HG02884 (cell line): ENCODE measurements at regions not wholly inside any gene's neighbourhood (a gene's known extent, or its start where the extent isn't known, plus 50 kb on each side); places are given as distances from the start of the nearest gene placed in this dataset.
"Not testable (repeated sequence)": the region's sequence is repeated elsewhere in the genome, so short reads cannot be mapped to it uniquely, and the experiment has no call there.

Experiments
- ATAC-seq: cut with Tn5 transposase; IDR thresholded peaks from one replicate; pipeline ENCODE4 v1.9.1; 2021; ENCODE audit warnings: mild to moderate bottlenecking, moderate library complexity; ENCODE audit not compliant: unreplicated experiment

DNA sequence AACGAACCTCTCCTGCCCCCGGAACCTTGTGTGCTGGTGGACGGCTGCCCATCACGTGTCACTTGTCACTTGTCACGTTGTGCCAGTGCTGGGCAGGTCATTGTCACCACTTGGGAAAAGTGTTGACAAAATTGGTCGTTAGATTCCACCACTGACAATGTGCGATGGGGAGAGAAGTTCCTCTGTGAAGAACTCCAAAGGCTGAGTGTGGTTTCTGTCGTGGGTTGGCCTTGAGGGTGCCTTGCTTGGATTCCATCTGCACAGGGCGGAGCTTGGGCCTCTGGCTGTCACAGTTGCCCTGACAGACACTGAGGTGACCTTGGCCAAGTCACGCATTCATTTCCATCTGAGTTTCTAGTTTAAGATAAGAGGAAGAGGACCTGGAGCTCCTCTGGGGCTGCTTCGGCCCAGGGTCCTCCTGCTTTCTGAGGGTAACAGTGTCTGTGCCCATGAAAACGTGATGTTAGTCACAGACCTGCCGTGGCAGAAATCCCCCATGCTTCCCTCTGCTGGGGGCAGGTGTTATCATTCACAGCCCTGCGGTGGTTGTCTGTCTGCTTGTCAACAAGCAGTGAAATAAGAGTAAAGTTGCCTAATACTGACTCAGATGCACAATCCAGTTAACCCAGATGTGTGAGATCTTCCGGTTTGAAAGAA, 133.6 kb downstream of the LAT start:
- not testable (repeated sequence) for ATAC-seq

DNA sequence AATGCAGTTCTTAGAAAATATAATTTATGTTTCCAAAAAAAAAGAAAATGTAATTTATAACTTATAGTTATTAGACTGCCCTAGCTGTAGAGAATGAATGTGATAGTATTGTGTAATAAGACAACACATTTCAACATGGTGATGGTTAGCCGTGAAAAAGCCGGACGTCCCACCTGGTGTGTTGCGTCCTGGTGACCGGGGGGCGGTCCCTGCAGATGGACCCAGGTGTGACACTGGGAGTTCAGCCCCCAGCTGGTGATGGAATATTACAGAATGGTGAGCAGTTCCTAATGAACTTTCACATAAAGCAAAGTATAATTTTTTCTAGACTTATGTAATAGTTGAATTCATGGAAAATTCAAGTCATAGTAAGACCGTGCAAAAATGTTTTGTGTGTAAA, 132.8 kb downstream of the LAT start:
- no peak for ATAC-seq

DNA sequence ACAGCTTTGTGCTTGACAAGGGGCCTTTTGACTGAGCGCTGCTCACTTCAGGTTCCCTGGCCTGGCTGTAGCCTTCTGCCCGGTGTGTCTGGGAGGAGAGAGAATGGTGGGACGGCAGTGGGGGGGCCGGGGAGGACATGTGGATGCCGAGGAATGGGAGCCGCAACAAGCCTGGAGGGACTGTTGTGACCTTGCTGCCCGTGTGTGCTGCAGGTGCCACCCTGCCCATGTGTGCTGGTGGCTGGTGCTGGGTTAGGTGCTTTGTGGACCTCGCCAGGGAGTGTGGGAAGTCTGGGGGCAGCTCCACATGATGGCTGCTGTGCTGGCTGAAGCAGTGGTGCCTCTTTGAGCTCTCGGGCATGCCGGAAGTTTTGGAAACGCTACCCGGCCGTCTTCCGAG, 132.1 kb downstream of the LAT start:
- no peak for ATAC-seq

DNA sequence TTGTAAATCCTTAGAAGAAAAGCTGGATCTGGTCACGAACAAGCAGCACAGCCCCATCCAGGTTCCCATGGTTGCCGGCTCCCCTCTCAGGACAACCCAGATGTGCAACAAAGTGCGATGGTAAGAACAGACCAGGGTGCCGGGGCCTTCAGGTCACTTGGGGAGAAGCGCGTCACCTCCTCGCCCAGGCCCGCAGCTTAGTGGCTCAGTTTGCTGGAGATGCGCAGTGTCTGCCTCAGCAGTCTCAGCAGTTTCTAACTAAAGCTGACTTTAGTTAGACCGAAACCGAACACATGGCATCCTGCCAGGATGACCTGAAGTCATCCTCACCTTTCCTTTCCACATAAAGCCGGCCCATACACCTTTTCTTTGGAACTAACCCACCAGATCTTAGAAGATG, 131.4 kb downstream of the LAT start:
- not testable (repeated sequence) for ATAC-seq

DNA sequence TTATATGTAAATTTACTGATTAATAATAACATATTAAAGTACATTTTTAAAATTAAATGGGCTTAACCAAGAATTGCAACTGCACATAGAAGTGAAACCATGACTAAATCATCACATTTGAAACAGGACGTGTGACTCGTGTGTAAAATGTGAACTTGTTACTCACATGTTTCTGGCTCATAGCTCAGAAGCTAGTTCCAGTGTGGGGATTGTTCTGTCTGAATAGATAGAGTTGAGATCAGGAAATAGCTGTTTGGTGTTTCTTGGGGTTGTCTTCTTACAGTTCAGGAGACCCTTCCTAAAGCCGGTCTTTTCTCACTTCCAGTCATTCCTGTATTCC, 130.9 kb downstream of the LAT start:
- ATAC-seq, result not testable (repeated sequence)

DNA sequence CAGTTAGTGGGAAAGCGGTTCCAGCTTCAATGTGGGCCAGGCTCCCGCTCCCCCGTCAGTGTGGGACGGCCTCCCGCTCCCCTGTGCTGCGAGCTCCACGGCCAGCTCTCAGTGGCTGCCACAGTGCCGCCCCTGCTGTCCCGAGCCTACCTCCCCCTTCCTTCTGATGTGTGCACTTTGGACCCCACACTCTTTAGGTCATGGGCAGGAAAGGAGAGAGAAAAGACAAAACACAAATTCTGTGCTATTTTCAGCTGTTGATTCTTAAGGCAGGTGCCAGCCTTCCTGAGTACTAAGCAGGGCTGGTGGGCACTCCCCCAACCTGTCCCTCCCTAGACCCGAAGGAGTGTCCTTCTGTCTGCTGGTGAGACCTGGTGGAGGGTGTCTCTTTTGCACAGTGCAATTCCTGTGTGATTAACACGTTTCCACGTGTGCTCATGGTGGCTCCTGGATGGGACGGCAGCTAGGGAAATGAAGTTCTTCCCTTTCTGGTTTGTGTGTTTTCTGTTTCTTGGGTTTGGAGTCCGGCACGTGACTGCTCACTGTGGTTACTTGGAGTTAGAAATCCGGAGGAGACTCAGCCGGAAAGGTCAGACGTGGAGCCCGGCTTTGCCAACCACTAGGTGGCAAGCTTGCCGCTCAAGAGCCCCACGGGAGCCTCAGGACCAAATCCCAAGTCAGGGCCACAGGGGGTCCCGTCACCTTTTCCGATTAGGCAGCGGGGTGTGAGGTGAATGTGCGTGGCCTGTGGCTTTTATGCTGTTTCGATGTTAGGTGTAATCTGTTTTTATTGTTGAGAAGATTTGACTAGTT, 130.3 kb downstream of the LAT start:
- not testable (repeated sequence) for ATAC-seq

DNA sequence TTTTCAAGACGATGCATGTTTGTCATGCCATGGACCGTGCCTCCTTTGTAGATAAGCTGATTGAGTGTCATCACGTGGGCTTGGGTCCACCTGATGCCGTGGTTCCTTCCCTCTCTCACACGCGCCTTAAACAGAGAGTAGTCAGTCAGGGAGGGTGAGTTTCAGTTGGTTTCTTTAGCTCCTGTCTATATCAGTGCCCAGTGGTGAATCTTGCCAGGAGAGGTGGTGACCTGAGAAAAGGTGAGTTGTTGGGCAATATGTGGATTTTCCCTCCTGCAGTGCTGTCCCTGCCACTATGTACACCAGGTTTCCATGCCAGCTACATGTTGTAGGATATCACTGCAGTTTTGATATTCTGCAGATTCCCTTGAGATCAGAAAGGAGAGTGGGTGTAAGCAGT, 129.7 kb downstream of the LAT start:
- ATAC-seq, result no peak

DNA sequence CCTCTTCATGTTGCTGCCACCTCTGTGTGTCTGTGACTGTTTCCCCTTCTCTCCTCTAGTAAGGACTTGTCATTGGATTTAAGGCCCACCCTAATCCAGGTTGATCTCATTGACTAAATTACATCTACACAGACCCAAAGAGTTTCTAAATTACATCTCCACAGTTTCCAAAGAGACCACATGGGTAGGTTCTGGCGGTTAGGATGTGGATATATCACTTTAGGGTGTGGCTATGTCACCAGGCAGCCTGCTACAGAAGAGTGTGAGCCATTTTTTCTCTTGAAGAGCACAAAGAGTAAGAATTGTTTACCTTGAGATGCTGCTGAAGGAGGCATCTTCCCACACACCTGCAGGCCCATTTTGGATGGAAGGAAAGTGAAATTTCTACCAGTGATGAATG, 128.6 kb downstream of the LAT start:
- not testable (repeated sequence) for ATAC-seq

DNA sequence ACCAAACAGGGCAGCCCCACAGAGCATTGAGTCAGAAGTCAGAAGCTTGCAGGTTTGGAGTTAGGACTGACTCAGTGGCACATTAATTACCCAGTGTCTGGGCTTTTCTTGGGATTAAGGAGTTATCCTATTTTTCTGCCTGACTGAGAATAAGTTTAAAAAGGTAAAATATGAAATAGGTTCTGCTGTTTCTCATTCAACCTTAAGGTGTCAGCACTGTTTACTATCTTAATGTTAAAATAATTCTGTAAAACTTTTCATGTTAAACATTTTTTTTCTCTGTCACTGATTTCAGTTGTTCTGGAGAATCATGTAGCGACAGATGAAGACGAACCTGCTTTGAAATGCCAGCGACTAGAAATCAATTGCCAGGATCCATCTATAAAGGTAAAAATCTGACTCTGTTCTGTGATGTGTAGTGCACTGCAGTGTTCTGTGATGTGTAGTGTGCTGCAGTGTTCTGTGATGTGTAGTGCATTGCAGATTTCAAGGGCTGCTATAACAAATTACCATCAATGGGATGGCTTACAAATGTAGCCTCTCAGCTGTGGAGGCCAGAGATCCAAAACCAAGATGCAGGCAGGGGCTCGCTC, 128.0 kb downstream of the LAT start:
- ATAC-seq, result no peak

DNA sequence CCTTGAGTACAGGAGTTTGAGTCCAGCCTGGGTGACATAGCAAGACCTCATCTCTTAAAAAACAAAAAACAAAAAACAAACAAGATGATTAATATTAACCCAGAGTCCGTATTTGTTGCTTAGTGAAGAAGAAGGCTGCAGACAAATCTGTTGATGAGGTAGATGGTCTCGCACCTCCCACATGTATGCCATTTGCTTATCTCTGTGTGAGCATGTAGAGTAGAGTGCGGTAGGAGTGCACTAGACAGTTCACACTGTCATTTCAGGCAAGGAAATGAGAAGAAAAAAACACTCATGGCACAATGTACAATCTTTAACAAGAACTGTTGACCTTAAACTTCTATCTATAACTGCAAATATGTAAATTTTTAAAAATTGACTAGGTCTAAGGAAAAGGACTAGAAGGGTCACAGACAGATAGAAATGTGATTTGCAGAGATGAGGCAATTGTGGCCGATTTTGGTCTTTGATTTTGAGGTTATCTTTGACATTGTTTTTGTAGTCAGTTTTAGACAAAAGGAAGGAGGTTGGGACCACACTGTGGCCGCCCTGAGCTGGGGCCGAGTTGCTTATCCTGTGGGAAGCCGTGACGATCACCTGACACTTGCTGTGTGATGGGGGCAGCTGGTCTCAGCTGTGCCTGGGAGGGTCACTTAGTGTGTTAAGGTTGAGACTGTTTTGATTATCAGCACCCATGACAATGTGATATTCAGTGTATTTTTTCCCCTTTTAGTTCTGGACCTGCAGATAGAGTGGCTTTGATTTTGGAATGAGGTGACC, 127.2 kb downstream of the LAT start:
- ATAC-seq, result not testable (repeated sequence)

DNA sequence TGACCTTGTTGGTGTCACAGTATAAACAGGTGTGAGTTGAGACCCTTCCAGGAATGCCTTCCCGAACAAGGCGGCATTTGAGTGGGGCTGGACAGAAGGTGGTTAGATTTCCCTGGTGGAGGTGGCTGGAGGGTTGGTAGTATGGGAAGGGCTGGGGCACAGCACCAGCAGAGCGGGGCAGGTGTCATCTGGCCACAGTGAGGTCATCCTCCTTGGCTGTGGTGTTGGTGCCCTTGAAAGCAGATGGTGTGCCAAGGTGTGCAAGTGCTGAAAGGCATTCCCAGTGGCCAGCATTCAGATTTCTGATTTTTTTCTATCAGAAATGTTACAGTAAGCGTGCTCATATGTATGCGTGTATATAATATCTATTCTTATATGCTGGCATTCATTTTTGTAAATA, 126.6 kb downstream of the LAT start:
- ATAC-seq, result no peak

DNA sequence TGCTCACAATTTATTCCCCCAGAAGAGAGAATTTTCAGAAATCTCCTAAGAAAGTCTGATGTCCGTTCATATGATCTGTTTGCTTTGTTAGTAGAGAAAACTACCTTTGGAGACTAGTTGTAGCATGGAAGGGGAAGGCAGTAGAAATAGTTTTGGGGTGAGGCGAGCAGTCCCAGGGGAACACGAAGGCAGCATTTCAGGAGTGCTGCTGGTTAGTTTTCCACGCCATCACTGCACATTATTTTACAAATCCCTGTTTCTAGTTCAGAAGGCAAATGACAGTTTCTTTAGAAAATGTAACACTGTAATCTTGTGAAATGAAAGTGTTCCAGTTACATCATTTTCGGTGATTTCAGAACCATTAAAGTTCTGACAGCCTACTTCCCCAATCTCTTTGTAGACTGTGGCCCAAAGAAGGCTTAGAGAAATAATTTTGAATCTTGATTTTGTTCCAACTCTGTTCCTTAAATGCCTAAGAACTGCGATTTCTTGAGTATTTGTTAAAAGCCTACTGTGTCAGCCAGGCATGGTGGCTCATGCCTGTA, 123.8 kb downstream of the LAT start:
- not testable (repeated sequence) for ATAC-seq

DNA sequence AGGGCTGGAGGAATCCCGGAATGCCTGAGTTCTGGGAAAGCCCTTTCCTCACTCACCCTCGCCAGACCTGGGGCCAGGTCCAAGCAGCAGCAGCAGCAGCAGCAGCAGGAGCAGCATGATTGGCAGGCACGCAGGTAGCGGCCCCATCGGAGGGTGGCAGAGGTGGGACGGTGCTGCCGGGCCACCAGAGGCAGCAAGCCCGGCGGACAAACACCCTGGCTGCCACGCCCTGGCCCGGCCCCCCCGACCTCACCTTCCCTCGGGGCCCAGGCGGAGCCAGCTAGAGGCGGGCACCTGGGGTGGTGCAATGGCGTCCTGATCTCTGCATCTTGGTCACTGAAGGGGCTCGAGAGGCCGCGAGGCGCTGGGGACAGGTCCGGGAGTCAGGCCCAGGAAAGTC, 122.4 kb downstream of the LAT start:
- no peak for ATAC-seq

DNA sequence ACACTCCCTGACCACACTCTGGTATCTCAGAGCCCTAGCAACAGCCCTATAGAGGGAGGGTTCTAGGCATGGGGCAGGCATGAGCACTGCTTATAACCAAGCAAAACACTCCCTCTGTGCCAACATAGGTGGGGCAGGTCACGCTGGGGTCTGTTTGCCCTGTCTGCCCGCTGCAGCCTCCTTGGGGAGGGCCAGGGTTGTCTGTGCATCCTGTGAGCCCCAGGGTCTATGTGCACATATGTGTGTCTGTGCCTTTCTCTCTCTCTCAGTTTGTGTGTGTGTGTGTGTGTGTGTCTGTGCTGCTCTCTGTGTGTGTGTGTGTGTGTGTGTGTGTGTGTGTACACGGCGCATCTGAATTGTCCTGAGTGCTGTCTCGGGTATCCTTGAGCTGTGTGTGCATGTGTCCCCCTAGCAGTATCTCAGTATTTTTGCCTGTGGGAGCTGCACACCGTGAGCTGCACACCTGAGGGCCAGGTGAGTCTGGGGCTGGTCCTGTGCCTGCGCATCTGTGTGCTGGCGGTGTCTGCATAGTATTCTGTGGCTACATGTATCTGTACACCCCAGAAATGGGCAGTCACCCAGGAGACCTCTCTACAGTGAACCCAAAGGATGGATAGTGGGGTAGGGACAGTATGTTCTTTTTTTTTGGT, 121.5 kb downstream of the LAT start:
- not testable (repeated sequence) for ATAC-seq

DNA sequence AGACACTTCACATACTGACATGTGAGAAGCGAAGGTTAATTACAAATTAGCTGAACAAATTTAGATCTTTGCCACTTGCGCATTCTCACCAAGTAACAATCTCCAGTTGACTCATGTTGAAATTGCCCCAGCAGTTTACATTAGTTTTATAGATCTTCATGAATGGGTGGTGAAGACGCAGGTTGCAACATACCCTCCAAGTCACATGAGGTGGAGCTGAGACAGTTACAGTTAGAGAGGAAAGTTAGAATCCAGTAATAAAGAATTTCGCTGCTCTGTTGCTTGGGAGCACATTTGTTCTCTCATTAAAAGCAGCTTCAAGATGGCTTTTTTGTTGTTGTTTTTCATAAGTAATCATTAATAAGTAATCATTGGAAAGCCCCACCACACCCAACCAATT, 119.7 kb downstream of the LAT start:
- not testable (repeated sequence) for ATAC-seq

DNA sequence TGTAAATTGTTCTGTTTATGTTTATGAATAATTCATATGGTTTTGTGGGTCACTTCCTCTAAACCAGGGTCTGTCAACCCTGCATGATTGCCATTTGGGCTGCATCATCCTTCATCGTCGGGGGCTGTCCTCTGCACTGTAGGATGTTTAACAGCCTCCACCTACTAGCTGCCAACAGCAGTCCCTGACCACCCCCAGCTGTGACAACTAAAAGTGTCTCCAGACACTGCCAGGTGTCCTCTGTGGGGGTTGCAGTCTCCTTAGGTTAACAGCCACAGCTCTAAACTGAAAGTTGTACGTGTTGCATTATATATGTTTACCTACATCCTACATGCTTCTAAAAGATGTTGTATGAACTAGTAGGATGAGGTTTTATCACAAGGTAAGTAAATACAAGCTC, 113.1 kb downstream of the LAT start:
- not testable (repeated sequence) for ATAC-seq

DNA sequence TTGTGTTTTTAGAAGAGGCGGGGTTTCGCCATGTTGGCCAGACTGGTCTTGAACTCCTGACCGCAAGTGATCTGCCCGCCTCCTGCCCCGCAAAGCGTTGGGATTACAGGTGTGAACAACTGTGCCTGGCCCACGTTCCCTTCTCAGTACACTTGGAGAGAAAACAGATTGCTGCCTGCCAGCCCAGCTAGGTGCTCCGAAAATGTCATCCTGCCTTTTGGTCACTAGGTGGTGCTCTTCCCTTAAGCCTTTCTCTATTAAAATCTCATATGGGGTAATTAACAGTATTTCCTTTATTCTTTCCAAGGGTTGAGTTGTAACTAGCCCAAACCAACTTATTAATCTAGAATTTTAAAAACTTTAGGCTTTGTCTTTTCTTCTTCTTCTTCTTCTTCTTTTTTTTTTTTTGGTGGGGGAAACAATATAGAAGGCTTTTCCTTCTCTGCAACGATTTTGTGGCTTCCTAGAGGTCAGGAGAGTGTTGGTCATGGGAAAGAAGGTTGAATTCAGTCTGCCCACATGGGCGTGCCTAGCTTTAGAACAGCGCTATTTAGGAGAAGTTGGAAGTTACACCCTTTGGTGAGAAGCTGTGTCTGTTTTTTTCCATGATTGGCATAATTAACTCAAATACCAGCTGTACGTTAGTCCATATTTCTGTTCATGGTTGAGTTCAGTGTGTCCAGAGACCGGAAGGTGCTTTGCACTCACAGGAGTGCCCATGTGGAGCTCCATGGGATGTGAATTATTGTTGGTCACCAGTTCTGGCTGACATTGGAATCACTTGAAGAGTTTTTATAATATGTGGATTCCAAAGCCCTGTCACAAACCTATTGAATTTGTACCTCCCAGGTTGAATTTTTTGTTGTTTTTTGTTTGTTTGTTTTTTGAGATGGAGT, 110.1 kb downstream of the LAT start:
- not testable (repeated sequence) for ATAC-seq

DNA sequence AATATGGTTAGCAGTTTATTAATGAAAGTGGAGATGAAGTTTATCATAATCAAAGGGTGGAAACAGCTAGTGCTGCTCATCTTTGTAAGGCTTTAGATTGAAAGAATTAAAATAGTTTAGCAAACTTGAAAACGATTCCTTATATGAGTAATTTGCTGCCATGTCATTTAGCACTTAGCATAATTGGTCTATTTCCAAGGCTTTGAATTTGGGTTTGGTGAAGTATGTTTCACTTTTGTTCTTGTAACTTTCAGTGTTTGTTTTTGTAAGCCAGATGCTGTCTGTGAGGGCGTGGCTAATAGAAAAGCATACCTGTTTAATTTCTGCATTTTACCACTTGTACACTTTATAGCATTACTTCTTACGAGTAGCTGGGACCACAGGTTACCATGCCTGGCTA, 109.5 kb downstream of the LAT start:
- ATAC-seq, result not testable (repeated sequence)

DNA sequence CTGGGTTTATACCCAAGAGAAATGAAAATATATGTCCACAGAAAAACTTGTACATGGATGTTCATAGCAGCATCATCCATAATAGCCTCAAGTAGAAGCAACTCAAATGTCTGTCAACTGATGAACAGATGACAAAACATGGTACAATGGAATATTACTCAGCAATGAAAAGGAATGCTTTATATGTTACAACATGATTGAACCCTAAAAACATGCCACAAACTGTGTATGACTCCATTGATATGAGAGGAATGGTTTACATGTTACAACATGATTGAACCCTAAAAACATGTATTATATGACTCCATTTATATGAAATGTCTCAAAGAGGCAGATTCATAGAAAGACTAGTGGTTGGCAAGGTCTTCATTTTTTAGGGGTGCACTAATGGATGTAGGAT, 104.8 kb downstream of the LAT start:
- ATAC-seq, result not testable (repeated sequence)

DNA sequence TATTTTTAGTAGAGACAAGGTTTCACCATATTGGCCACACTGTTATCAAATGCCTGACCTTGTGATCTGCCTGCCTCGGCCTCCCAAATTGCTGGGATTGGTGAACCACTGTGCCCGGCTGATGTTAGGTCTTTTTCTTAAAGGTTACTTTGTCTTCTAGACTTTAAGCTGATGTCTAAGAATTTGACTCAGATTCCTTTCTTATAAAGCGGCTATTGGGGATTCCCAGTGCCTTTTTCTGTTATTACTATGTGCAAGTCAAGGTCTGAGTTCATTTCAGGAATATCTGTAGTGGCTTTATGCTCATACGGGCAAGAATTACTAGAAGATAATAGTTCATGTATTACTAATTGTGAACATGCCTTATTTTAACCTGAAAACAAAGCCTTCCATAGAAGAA, 102.8 kb downstream of the LAT start:
- not testable (repeated sequence) for ATAC-seq
